T47D (cell line): ENCODE measurements at regions not wholly inside any gene's neighbourhood (a gene's known extent, or its start where the extent isn't known, plus 50 kb on each side); places are given as distances from the start of the nearest gene placed in this dataset.

Source experiments
- DNase-seq, 2 experiments: peaks; one replicate each; pipeline versions ENCODE4 v3.0.0 to v3.0.0-alpha.2; 2011 to 2012; ENCODE audit warnings: low read depth in 1 of 2, low spot score in 1 of 2
- JUND ChIP-seq: IDR thresholded peaks from 2 replicates; pipeline ENCODE4 v1.6.1; 2012; ENCODE audit warnings: low read depth
- in situ Hi-C: cut with HindIII; loops from 2 replicates; pipeline ENCODE4 v1.10.0; 2016; ENCODE audit warnings: low sequenced_read_pairs, low pct_unique_long_range_greater_than_20kb

DNA sequence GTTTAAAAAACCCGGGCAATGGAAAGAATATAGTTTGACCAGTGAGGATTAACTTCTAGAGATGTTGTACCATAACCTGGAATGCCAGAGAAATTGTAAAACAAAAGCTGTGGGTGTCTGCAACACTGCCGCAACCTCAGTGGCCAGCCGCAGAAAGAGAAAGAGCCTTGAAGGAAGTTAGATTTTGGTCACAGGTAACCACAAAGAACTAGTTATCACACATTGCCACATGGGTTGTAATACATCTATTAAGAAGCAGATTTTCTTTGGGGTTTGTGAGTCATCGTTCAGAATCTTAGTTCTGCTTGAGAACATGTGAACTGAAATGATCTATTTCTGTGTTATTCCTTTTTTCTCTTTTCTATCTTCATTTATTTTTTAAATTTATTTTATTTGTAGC, 222.9 kb upstream of the AGAP1 start:
- in situ Hi-C loops, result no loop called here
- no peak for TF ChIP-seq JUND
- no peak for DNase-seq

- TF ChIP-seq JUND, result no peak
- in situ Hi-C loops, result no loop called here
- DNase-seq, result no peak
Observed at GRCh38 chr2:235271936-235272335, 221.9 kb upstream of the AGAP1 start.

- DNase-seq, result no peak
- in situ Hi-C loops, result no loop called here
- TF ChIP-seq JUND, result no peak
Observed at GRCh38 chr2:235274023-235274422, 219.8 kb upstream of the AGAP1 start.

- no peak for TF ChIP-seq JUND
- in situ Hi-C loops, result no loop called here
- no peak for DNase-seq
Observed at GRCh38 chr2:235277485-235277884, 216.4 kb upstream of the AGAP1 start.

- in situ Hi-C loops, result no loop called here
- TF ChIP-seq JUND, result no peak
- no peak for DNase-seq
Observed at GRCh38 chr2:235278771-235279355, 215.0 kb upstream of the AGAP1 start.

DNA sequence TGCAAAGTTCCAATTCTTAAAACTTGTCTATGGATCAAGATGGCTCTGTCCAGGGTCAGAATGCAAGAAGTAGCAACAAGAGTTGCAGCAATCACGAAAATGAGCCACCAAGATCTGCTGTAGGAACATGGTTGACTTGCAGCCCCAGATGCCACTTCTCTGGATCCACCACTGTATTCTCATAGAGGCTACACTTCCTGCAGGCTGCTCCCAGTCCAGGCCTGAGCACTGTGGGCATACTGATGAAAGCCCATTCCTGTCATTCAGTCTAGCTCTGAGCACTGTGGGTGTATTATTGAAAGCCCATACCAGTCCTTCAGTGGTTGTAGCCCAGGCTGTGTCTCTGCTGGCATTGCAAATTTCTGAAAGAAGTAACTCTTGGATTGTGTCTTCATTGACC, 213.9 kb upstream of the AGAP1 start:
- no peak for TF ChIP-seq JUND
- in situ Hi-C loops, result no loop called here
- DNase-seq, result no peak

- in situ Hi-C loops, result no loop called here
- no peak for DNase-seq
- TF ChIP-seq JUND, result no peak
Observed at GRCh38 chr2:235283246-235283645, 210.6 kb upstream of the AGAP1 start.

DNA sequence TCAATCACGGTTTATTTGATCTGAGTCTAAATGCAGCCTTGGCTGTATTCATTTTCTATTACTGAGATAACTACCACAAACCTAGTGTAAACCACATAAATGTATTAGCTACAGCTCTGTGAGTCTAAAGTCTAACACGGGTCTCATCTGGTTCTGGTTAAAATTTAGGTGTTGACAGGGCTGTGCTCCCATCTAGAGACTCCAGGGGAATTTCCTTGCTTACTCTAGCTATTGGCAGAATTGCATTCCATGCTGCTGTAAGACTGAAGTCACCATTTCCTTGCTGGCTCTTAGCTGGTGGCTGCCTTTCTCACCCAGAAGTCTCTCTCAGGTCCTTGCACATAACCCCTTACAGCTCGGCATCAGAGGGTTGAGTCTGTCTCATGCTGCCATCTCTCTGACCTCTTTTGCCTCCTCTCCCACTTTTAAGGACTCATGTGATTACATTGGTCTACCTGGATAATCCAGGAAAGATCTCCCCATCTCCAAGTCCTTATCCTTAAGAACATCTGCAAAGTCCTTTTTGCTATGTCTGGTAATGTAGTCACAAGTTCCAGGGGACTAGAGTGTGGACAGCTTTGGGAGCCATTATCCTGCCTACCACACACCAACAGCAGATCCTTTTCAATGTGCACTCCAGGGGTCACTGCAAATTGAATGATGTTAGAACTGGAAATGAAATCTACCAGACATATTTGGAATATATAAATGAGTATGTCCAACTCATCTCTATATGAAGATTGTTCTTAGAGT, 207.0 kb upstream of the AGAP1 start:
- TF ChIP-seq JUND, result no peak
- no peak for DNase-seq
- in situ Hi-C loops, result no loop called here

DNA sequence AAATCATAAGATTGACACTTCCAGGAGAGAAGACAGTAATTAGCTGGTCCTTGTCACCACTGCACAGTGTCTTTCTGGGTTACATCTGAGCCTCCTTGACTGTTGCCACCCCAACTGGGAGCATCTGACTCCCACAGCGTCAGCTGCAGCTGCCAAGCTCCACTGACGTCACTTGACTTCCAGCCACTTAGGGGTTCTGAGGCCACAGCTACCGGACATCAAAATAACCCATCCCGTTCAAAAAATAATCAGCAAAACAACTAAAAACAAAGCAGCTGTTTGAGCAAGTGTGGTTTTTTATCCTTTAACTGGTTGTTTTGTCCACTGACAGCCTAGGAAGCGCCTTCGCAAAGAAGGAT, 206.5 kb upstream of the AGAP1 start:
- in situ Hi-C loops, result no loop called here
- no peak for TF ChIP-seq JUND
- no peak for DNase-seq

DNA sequence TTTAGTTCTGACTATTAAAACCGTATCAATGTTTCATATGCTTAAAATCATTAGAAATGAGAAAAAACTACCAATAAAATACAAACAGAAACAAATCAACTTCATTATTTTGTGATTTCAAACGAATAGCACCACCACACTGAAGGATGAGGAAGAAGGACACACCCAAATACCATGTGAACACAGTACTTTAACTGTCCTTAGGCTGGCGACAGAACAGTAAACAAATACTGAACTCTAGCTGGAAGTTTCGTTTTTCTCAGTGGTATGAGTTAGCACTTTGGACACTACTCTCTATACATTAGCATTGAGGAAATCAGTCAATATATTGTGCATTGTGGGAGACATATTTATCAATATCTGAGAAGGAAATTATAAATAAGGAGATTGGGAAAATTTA, 202.4 kb upstream of the AGAP1 start:
- DNase-seq, result no peak
- in situ Hi-C loops, result no loop called here
- no peak for TF ChIP-seq JUND

GRCh38 chr2:235293061-235293460, 200.8 kb upstream of the AGAP1 start:
- TF ChIP-seq JUND, result no peak
- in situ Hi-C loops, result no loop called here
- no peak for DNase-seq

- no peak for TF ChIP-seq JUND
- DNase-seq, result no peak
- in situ Hi-C loops, result no loop called here
Observed at GRCh38 chr2:235295831-235296230, 198.0 kb upstream of the AGAP1 start.

GRCh38 chr2:235300368-235301201, 193.3 kb upstream of the AGAP1 start:
- no peak for DNase-seq

More at GRCh38 chr2:235300368-235301201, 193.3 kb upstream of the AGAP1 start:
- in situ Hi-C loops, result no loop called here
- TF ChIP-seq JUND, result no peak
